GM19238 (cell line): ENCODE measurements at regions not wholly inside any gene's neighbourhood (a gene's known extent, or its start where the extent isn't known, plus 50 kb on each side); places are given as distances from the start of the nearest gene placed in this dataset.

Experiments used
- DNase-seq: peaks from one replicate; pipeline ENCODE4 v3.0.0; 2011; ENCODE audit warnings: low spot score; ENCODE audit not compliant: insufficient read length

DNA sequence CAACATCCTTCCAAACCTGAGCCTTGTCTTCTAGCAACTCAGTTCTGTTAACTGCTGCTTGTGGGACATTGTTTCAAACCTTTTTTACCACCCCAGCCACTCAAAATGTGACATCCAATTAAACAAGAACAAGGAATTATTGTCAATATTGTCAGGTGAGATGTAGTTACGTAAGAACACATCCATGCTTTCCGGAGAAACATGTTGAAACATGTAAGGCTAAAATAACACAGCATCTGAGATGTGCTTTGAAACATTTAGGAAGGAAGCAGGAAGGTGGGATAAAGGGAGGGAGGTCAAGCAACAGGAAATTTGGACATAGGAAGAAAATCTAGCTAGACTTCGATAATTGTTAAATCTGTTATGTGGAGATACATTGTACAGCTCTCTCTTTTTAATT lies 50.9 kb upstream of the PRICKLE2 start:
- DNase-seq = no peak
